B cell (primary cell): ENCODE measurements at regions not wholly inside any gene's neighbourhood (a gene's known extent, or its start where the extent isn't known, plus 50 kb on each side); places are given as distances from the start of the nearest gene placed in this dataset.

Experiments used
- ATAC-seq: fragments of 200-7000 bp; cut with Tn5 transposase; one replicate; pipeline ENCODE4 v1.10.0; 2021; ENCODE audit warnings: low read depth, mild to moderate bottlenecking, moderate number of reproducible peaks, moderate library complexity
- CTCF ChIA-PET: fragments of 350-600 bp; sonication (Branson Sonifier 250); formaldehyde crosslinking; loops from one replicate; lab custom pipeline; 2021; ENCODE audit warnings: antibody characterized with exemption, inconsistent platforms; lab: Charles Lee
- POLR2A ChIA-PET: fragments of 350-600 bp; sonication (Branson Sonifier 250); formaldehyde crosslinking; loops from one replicate; lab custom pipeline; 2021; ENCODE audit warnings: antibody characterized with exemption; lab: Charles Lee
- DNase-seq: peaks from one replicate; pipeline ENCODE4 v3.0.0; 2013
- H2AFZ ChIP-seq: 2 replicates; pipeline ENCODE4 v1.6.1; 2012; ENCODE audit warnings: mild to moderate bottlenecking, low read depth, low read length; ENCODE audit not compliant: insufficient read depth, poor library complexity, severe bottlenecking
- H3K27ac ChIP-seq, 2 donors: 1 replicate in 1 of 2; 2 replicates in 1 of 2; pipeline ENCODE4 v1.5.1; 2012 to 2013; ENCODE audit warnings: low read length in 2 of 2, mild to moderate bottlenecking in 2 of 2, moderate library complexity in 1 of 2
- H3K27me3 ChIP-seq, 4 experiments: fragments of 200-600 bp in 1 of 4; sonication (generic) in 1 of 4; replicated peaks in 1 of 4; 1 replicate in 2 of 4; 2 replicates in 2 of 4; pipeline versions ENCODE4 v1.6.1 to v1.7.0; 2013 to 2016; ENCODE audit warnings: low read length in 3 of 4, mild to moderate bottlenecking in 2 of 4, mixed read lengths in 1 of 4, moderate library complexity in 1 of 4; ENCODE audit not compliant: insufficient read depth in 4 of 4, control insufficient read depth in 3 of 4; ENCODE audit errors: control extremely low read depth in 1 of 4
- H3K36me3 ChIP-seq, 2 experiments: replicated peaks in 1 of 2; 1 replicate in 1 of 2; 2 replicates in 1 of 2; pipeline versions ENCODE4 v1.6.1 to v1.7.1; 2013; ENCODE audit warnings: low read length in 1 of 2; ENCODE audit not compliant: insufficient read depth in 2 of 2, control insufficient read depth in 1 of 2; ENCODE audit errors: control extremely low read depth in 1 of 2, extremely low read depth in 1 of 2
- H3K4me1 ChIP-seq, 2 donors: fragments of 200-600 bp in 1 of 2; sonication (generic) in 1 of 2; 1 replicate in 1 of 2; 2 replicates in 1 of 2; pipeline versions ENCODE4 v1.5.1 to v1.6.1; 2013 to 2017; ENCODE audit warnings: low read length in 2 of 2; ENCODE audit not compliant: control insufficient read depth in 2 of 2, insufficient read depth in 2 of 2
- H3K4me2 ChIP-seq: replicated peaks from 2 replicates; pipeline ENCODE3; 2012; ENCODE audit warnings: mild to moderate bottlenecking, low read depth, low read length; ENCODE audit not compliant: poor library complexity, severe bottlenecking
- H3K4me3 ChIP-seq, 5 experiments: fragments of 200-600 bp in 1 of 5; sonication (generic) in 1 of 5; 1 replicate in 3 of 5; 2 replicates in 2 of 5; pipeline versions ENCODE4 v1.5.1 to v1.7.0; 2011 to 2016; ENCODE audit warnings: low read length in 4 of 5, mild to moderate bottlenecking in 4 of 5, low read depth in 2 of 5, control low read depth in 1 of 5, moderate library complexity in 1 of 5; ENCODE audit not compliant: insufficient read depth in 1 of 5; ENCODE audit errors: control extremely low read depth in 1 of 5, extremely low read depth in 1 of 5
- H3K79me2 ChIP-seq: fragments of 200-600 bp; sonication (generic); one replicate; pipeline ENCODE4 v1.6.0; 2016; ENCODE audit warnings: low read length; ENCODE audit not compliant: control insufficient read depth, insufficient read depth
- H3K9ac ChIP-seq: fragments of 200-600 bp; sonication (generic); 2 replicates; pipeline ENCODE4 v1.6.1; 2017; ENCODE audit warnings: mild to moderate bottlenecking, low read length, moderate library complexity
- H3K9me3 ChIP-seq, 3 donors: one replicate each; pipeline versions ENCODE4 v1.6.1 to v1.7.1; 2013; ENCODE audit warnings: low read length in 2 of 3; ENCODE audit not compliant: control insufficient read depth in 2 of 3, insufficient read depth in 1 of 3; ENCODE audit errors: control extremely low read depth in 1 of 3
- H4K20me1 ChIP-seq: 2 replicates; pipeline ENCODE4 v1.6.0; 2012; ENCODE audit warnings: mild to moderate bottlenecking, low read length; ENCODE audit not compliant: insufficient read depth, control insufficient read depth, poor library complexity, severe bottlenecking
- H3K27ac Mint-ChIP-seq: one replicate; pipeline ENCODE4 v1.8.0; 2021; ENCODE audit warnings: mixed read lengths
- H3K27me3 Mint-ChIP-seq: one replicate; pipeline ENCODE4 v1.8.0; 2021; ENCODE audit warnings: mixed read lengths
- H3K4me1 Mint-ChIP-seq: one replicate; pipeline ENCODE4 v1.8.0; 2021; ENCODE audit warnings: mixed read lengths
- H3K4me3 Mint-ChIP-seq: one replicate; pipeline ENCODE4 v1.8.0; 2021; ENCODE audit warnings: mixed read lengths
- H3K9me3 Mint-ChIP-seq: one replicate; pipeline ENCODE4 v1.8.0; 2022; ENCODE audit warnings: mixed read lengths; ENCODE audit not compliant: insufficient read depth
- CTCF ChIP-seq: fragments of 200-600 bp; IDR thresholded peaks from one replicate; pipeline ENCODE4 v1.8.0; 2022; ENCODE audit warnings: antibody characterized with exemption, mild to moderate bottlenecking
- EZH2 ChIP-seq: IDR thresholded peaks from 2 replicates; pipeline ENCODE4 v1.6.1; 2012; ENCODE audit warnings: borderline replicate concordance, low read depth, mild to moderate bottlenecking, moderate library complexity, low read length; ENCODE audit not compliant: insufficient read depth, poor library complexity, severe bottlenecking
- WGBS: methylation state at CpG from one replicate; pipeline ENCODE4 v1.1.5; 2013; ENCODE audit warnings: missing lambda C conversion rate; ENCODE audit not compliant: insufficient coverage; 5-methylcytosine and 5-hydroxymethylcytosine counted together
- intact Hi-C: fragments of 100-400 bp; cut with micrococcal nuclease; formaldehyde crosslinking; loops from one replicate; pipeline ENCODE4 v1.10.0; 2022

- Mint-ChIP-seq H3K4me3 (no peak overlapping the region), H3K27me3 (peaks cover 15% of the 10 kb centered on the region), H3K9me3 (no peaks in the 10 kb centered on the region), H3K4me1 (no peaks in the 10 kb centered on the region), H3K27ac (no peak overlapping the region)
- no peak for TF ChIP-seq CTCF
- no peak overlapping the region for H3K27ac ChIP-seq
- intact Hi-C loops = no loop called here
- no peak overlapping the region for H3K9ac ChIP-seq
- no peaks in the 10 kb centered on the region for H3K4me1 ChIP-seq
- POLR2A ChIA-PET = no interaction called here
- no peaks in the 10 kb centered on the region for H3K79me2 ChIP-seq
- ATAC-seq (no peak), DNase-seq (no peak)
- no peaks in the 10 kb centered on the region for H3K9me3 ChIP-seq
- no CpG with 5 or more reads among the region's 1 CpG for WGBS
- no peak overlapping the region for H3K4me3 ChIP-seq
- no peaks in the 10 kb centered on the region for H4K20me1 ChIP-seq
- no peak overlapping the region for H3K4me2 ChIP-seq
- no peak overlapping the region for H2AFZ ChIP-seq
- peaks cover 0 to 3% (median 0%) of the 10 kb centered on the region in 4 experiments for H3K27me3 ChIP-seq
- CTCF ChIA-PET = no interaction called here
- H3K36me3 ChIP-seq = no peaks in the 10 kb centered on the region
These were observed 1179.7 kb downstream of the GATA3 start for GRCh38 chr10:9234191-9234590.

DNA sequence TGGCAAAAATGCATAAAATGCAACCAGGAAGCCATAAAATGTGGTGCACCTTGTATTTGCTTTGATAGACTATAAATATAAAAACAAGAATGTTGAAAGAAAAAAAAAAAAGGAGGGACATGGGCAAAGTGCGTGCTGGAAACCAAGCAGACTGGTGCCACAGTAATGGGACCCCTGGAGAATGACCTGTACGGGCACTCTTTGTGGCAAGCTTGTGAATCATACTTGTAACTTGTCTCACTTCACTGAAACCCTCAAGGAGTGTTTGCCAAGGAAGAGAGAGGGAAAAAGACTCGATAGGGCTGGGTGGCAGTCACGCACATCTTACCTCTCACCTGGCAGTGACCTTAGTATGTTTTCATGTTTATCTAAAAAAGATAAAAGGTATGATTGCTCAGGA lies 1183.6 kb downstream of the GATA3 start:
- H2AFZ ChIP-seq = no peak overlapping the region
- H3K4me3 ChIP-seq = no peak overlapping the region
- H3K9me3 ChIP-seq = peaks cover 0 to 3% (median 0%) of the 10 kb centered on the region in 3 donors
- intact Hi-C loops = no loop called here
- no peaks in the 10 kb centered on the region for H3K4me1 ChIP-seq
- ChIA-PET CTCF (no interaction called here), POLR2A (no interaction called here)
- no peak for TF ChIP-seq EZH2
- no peak for TF ChIP-seq CTCF
- no peaks in the 10 kb centered on the region for H3K79me2 ChIP-seq
- no peaks in the 10 kb centered on the region for H3K27me3 ChIP-seq
- no peaks in the 10 kb centered on the region for H4K20me1 ChIP-seq
- WGBS = no CpG with 5 or more reads among the region's 4 CpGs
- no peak overlapping the region for H3K27ac ChIP-seq
- H3K27me3 Mint-ChIP-seq = peaks cover 10% of the 10 kb centered on the region
- no peak for ATAC-seq
- no peak overlapping the region for H3K9ac ChIP-seq
- no peaks in the 10 kb centered on the region for H3K4me1 Mint-ChIP-seq
- no peaks in the 10 kb centered on the region for H3K36me3 ChIP-seq
- no peak overlapping the region for H3K4me3 Mint-ChIP-seq
- no peak for DNase-seq
- H3K9me3 Mint-ChIP-seq = no peaks in the 10 kb centered on the region
- no peak overlapping the region for H3K4me2 ChIP-seq
- no peak overlapping the region for H3K27ac Mint-ChIP-seq
